Memory B cell (primary cell): ENCODE measurements at regions not wholly inside any gene's neighbourhood (a gene's known extent, or its start where the extent isn't known, plus 50 kb on each side); places are given as distances from the start of the nearest gene placed in this dataset.
A peak's percentile ranks its signal among the peaks of the same experiment; 100 is the strongest.

Experiments
- ATAC-seq: fragments of 150-1000 bp; cut with Tn5 transposase; 2 replicates; pipeline ENCODE4 v1.10.0; 2021; ENCODE audit warnings: low read depth, mild to moderate bottlenecking, moderate library complexity
- DNase-seq, 2 donors: peaks; one replicate each; pipeline ENCODE4 v3.0.0; 2022; ENCODE audit warnings: low spot score in 2 of 2
- H3K27ac Mint-ChIP-seq: one replicate; pipeline ENCODE4 v1.8.0; 2022; ENCODE audit warnings: mild to moderate bottlenecking, moderate library complexity, mixed read lengths
- H3K27me3 Mint-ChIP-seq: one replicate; pipeline ENCODE4 v1.8.0; 2022; ENCODE audit warnings: mixed read lengths
- H3K36me3 Mint-ChIP-seq: one replicate; pipeline ENCODE4 v1.8.0; 2022; ENCODE audit warnings: mild to moderate bottlenecking, mixed read lengths
- H3K4me1 Mint-ChIP-seq: one replicate; pipeline ENCODE4 v1.8.0; 2022; ENCODE audit warnings: mixed read lengths
- H3K4me3 Mint-ChIP-seq: one replicate; pipeline ENCODE4 v1.8.0; 2022; ENCODE audit warnings: mild to moderate bottlenecking, moderate library complexity, mixed read lengths
- H3K9me3 Mint-ChIP-seq: one replicate; pipeline ENCODE4 v1.8.0; 2022; ENCODE audit warnings: mixed read lengths

GRCh38 chr16:85550422-85550864, 62.7 kb upstream of the GSE1 start:
- no peaks in the 10 kb centered on the region for H3K27me3 Mint-ChIP-seq
- H3K4me1 Mint-ChIP-seq, result peaks cover 10% of the 10 kb centered on the region
- no peaks in the 10 kb centered on the region for H3K9me3 Mint-ChIP-seq
- ATAC-seq (no peak), DNase-seq (no peak)
- H3K4me3 Mint-ChIP-seq, result no peak overlapping the region
- H3K36me3 Mint-ChIP-seq, result no peaks in the 10 kb centered on the region
- no peak overlapping the region for H3K27ac Mint-ChIP-seq

GRCh38 chr16:85550953-85551924, 61.9 kb upstream of the GSE1 start:
- no peaks in the 10 kb centered on the region for H3K36me3 Mint-ChIP-seq
- DNase-seq (no peak), ATAC-seq (no peak)
- no peaks in the 10 kb centered on the region for H3K27me3 Mint-ChIP-seq
- H3K27ac Mint-ChIP-seq, result no peak overlapping the region
- no peaks in the 10 kb centered on the region for H3K9me3 Mint-ChIP-seq
- no peak overlapping the region for H3K4me3 Mint-ChIP-seq
- H3K4me1 Mint-ChIP-seq, result peaks cover 14% of the 10 kb centered on the region

GRCh38 chr16:85552980-85553435, 60.1 kb upstream of the GSE1 start:
- DNase-seq, result no peak
- Mint-ChIP-seq H3K4me1 (peaks cover 18% of the 10 kb centered on the region), H3K27ac (no peak overlapping the region), H3K9me3 (no peaks in the 10 kb centered on the region), H3K27me3 (no peaks in the 10 kb centered on the region), H3K36me3 (no peaks in the 10 kb centered on the region), H3K4me3 (peak overlapping the region; percentile 76)
- ATAC-seq, result no peak

- H3K4me1 Mint-ChIP-seq, result peaks cover 23% of the 10 kb centered on the region
- no peaks in the 10 kb centered on the region for H3K36me3 Mint-ChIP-seq
- H3K27ac Mint-ChIP-seq, result peak overlapping the region; percentile 97
- H3K27me3 Mint-ChIP-seq, result no peaks in the 10 kb centered on the region
- DNase-seq (peak; percentile 40 to 52), ATAC-seq (peak; percentile 14)
- peak overlapping the region; percentile 88 for H3K4me3 Mint-ChIP-seq
- no peaks in the 10 kb centered on the region for H3K9me3 Mint-ChIP-seq
Observed at GRCh38 chr16:85553436-85554113, 59.5 kb upstream of the GSE1 start.

- ATAC-seq (peak; percentile 71), DNase-seq (peak; percentile 58 to 75)
- Mint-ChIP-seq H3K4me3 (peak overlapping the region; percentile 88), H3K27me3 (no peaks in the 10 kb centered on the region), H3K36me3 (no peaks in the 10 kb centered on the region), H3K9me3 (no peaks in the 10 kb centered on the region), H3K4me1 (peaks cover 25% of the 10 kb centered on the region), H3K27ac (peak overlapping the region; percentile 97)
Observed at GRCh38 chr16:85554114-85554888, 58.8 kb upstream of the GSE1 start.

- no peaks in the 10 kb centered on the region for H3K36me3 Mint-ChIP-seq
- H3K27me3 Mint-ChIP-seq, result no peaks in the 10 kb centered on the region
- peak overlapping the region; percentile 93 for H3K4me3 Mint-ChIP-seq
- no peaks in the 10 kb centered on the region for H3K9me3 Mint-ChIP-seq
- ATAC-seq (peak; percentile 23), DNase-seq (peak; percentile 42 to 63)
- H3K27ac Mint-ChIP-seq, result peak overlapping the region; percentile 97
- H3K4me1 Mint-ChIP-seq, result peaks cover 22% of the 10 kb centered on the region
Observed at GRCh38 chr16:85554889-85555718, 58.0 kb upstream of the GSE1 start.

- H3K9me3 Mint-ChIP-seq, result no peaks in the 10 kb centered on the region
- peak overlapping the region; percentile 93 for H3K4me3 Mint-ChIP-seq
- H3K27ac Mint-ChIP-seq, result peak overlapping the region; percentile 97
- ATAC-seq, result no peak
- H3K36me3 Mint-ChIP-seq, result no peaks in the 10 kb centered on the region
- no peaks in the 10 kb centered on the region for H3K27me3 Mint-ChIP-seq
- peaks cover 29% of the 10 kb centered on the region for H3K4me1 Mint-ChIP-seq
- DNase-seq, result peak in 1 of 2 donors; percentile 28
Observed at GRCh38 chr16:85555719-85556455, 57.2 kb upstream of the GSE1 start.

GRCh38 chr16:85556456-85557082, 56.6 kb upstream of the GSE1 start:
- DNase-seq (peak; percentile 45 to 55), ATAC-seq (peak; percentile 40)
- peak overlapping the region; percentile 97 for H3K27ac Mint-ChIP-seq
- H3K9me3 Mint-ChIP-seq, result no peaks in the 10 kb centered on the region
- peaks cover 29% of the 10 kb centered on the region for H3K4me1 Mint-ChIP-seq
- H3K27me3 Mint-ChIP-seq, result no peaks in the 10 kb centered on the region
- peak overlapping the region; percentile 93 for H3K4me3 Mint-ChIP-seq
- H3K36me3 Mint-ChIP-seq, result no peaks in the 10 kb centered on the region

GRCh38 chr16:85557083-85557970, 55.8 kb upstream of the GSE1 start:
- peak overlapping the region; percentile 97 for H3K27ac Mint-ChIP-seq
- ATAC-seq (peak; percentile 22), DNase-seq (peak in 1 of 2 donors; percentile 25)
- H3K4me1 Mint-ChIP-seq, result peaks cover 33% of the 10 kb centered on the region
- H3K36me3 Mint-ChIP-seq, result no peaks in the 10 kb centered on the region
- no peaks in the 10 kb centered on the region for H3K27me3 Mint-ChIP-seq
- peak overlapping the region; percentile 93 for H3K4me3 Mint-ChIP-seq
- no peaks in the 10 kb centered on the region for H3K9me3 Mint-ChIP-seq

GRCh38 chr16:85557971-85558657, 55.0 kb upstream of the GSE1 start:
- H3K27me3 Mint-ChIP-seq, result no peaks in the 10 kb centered on the region
- no peak for DNase-seq
- peak overlapping the region; percentile 93 for H3K4me3 Mint-ChIP-seq
- H3K36me3 Mint-ChIP-seq, result no peaks in the 10 kb centered on the region
- peak overlapping the region; percentile 97 for H3K27ac Mint-ChIP-seq
- H3K9me3 Mint-ChIP-seq, result no peaks in the 10 kb centered on the region
- peaks cover 36% of the 10 kb centered on the region for H3K4me1 Mint-ChIP-seq
- ATAC-seq, result no peak

GRCh38 chr16:85560932-85561247, 52.2 kb upstream of the GSE1 start:
- ATAC-seq (no peak), DNase-seq (no peak)
- H3K27ac Mint-ChIP-seq, result no peak overlapping the region
- peaks cover 42% of the 10 kb centered on the region for H3K4me1 Mint-ChIP-seq
- H3K27me3 Mint-ChIP-seq, result no peaks in the 10 kb centered on the region
- no peaks in the 10 kb centered on the region for H3K9me3 Mint-ChIP-seq
- peaks cover 1% of the 10 kb centered on the region for H3K36me3 Mint-ChIP-seq
- H3K4me3 Mint-ChIP-seq, result no peak overlapping the region
